Liver (tissue), 8 donors: ENCODE measurements at regions not wholly inside any gene's neighbourhood (a gene's known extent, or its start where the extent isn't known, plus 50 kb on each side); places are given as distances from the start of the nearest gene placed in this dataset.

ENCODE experiments used
- DNase-seq: peaks from one replicate; pipeline ENCODE4 v3.0.0-alpha.2; 2017; ENCODE audit warnings: low spot score
- H3K27ac ChIP-seq, 2 donors: one replicate each; pipeline ENCODE4 v1.7.0; 2013; ENCODE audit warnings: inconsistent platforms in 2 of 2, low read length in 2 of 2, control low read depth in 1 of 2, low read depth in 1 of 2, mild to moderate bottlenecking in 1 of 2
- H3K27me3 ChIP-seq, 4 donors: one replicate each; pipeline versions ENCODE4 v1.6.1 to v1.7.0; 2013; ENCODE audit warnings: low read length in 3 of 4, inconsistent platforms in 1 of 4, mild to moderate bottlenecking in 1 of 4, moderate library complexity in 1 of 4; ENCODE audit not compliant: control insufficient read depth in 4 of 4, insufficient read depth in 4 of 4
- H3K36me3 ChIP-seq, 4 donors: one replicate each; pipeline versions ENCODE4 v1.6.1 to v1.7.0; 2013; ENCODE audit warnings: low read length in 3 of 4, mild to moderate bottlenecking in 3 of 4, low read depth in 1 of 4, moderate library complexity in 1 of 4; ENCODE audit not compliant: control insufficient read depth in 4 of 4, insufficient read depth in 3 of 4
- H3K4me1 ChIP-seq, 4 donors: one replicate each; pipeline versions ENCODE4 v1.6.1 to v1.7.0; 2013; ENCODE audit warnings: low read length in 3 of 4, mild to moderate bottlenecking in 3 of 4, moderate library complexity in 1 of 4; ENCODE audit not compliant: control insufficient read depth in 4 of 4, insufficient read depth in 4 of 4
- H3K4me3 ChIP-seq, 3 donors: one replicate each; pipeline versions ENCODE4 v1.6.1 to v1.7.0; 2013; ENCODE audit warnings: low read length in 3 of 3, control low read depth in 1 of 3, low read depth in 1 of 3, mild to moderate bottlenecking in 1 of 3
- H3K9ac ChIP-seq, 2 donors: one replicate each; pipeline ENCODE4 v1.7.0; 2013; ENCODE audit warnings: low read length in 2 of 2, mild to moderate bottlenecking in 2 of 2, moderate library complexity in 2 of 2, control low read depth in 1 of 2, low read depth in 1 of 2
- H3K9me3 ChIP-seq, 4 donors: one replicate each; pipeline versions ENCODE4 v1.6.1 to v1.7.0; 2013; ENCODE audit warnings: low read length in 3 of 4; ENCODE audit not compliant: control insufficient read depth in 4 of 4
- ATF3 ChIP-seq: IDR thresholded peaks from 2 replicates; pipeline ENCODE4 v1.6.1; 2016; ENCODE audit warnings: antibody characterized with exemption
- CTCF ChIP-seq: fragments of 150-350 bp; IDR thresholded peaks from 2 replicates; pipeline ENCODE4 v1.5.1; 2017; ENCODE audit warnings: improper control_type of control experiment, low read depth, low read length; ENCODE audit not compliant: missing input control
- EGR1 ChIP-seq, 2 donors: IDR thresholded peaks; 2 replicates each; pipeline ENCODE4 v1.6.1; 2016 to 2018; ENCODE audit warnings: antibody characterized with exemption in 2 of 2, low read depth in 2 of 2
- FOXA1 ChIP-seq: IDR thresholded peaks from 2 replicates; pipeline ENCODE4 v1.6.1; 2016; ENCODE audit warnings: antibody characterized with exemption
- FOXA2 ChIP-seq: IDR thresholded peaks from 2 replicates; pipeline ENCODE4 v1.6.1; 2016; ENCODE audit warnings: antibody characterized with exemption
- GABPA ChIP-seq, 2 donors: IDR thresholded peaks in 1 of 2; conservative IDR thresholded peaks in 1 of 2; 2 replicates each; pipeline ENCODE4 v1.6.1; 2016; ENCODE audit warnings: antibody characterized with exemption in 2 of 2, mild to moderate bottlenecking in 1 of 2, moderate library complexity in 1 of 2
- HNF4A ChIP-seq, 2 donors: conservative IDR thresholded peaks; 2 replicates each; pipeline ENCODE4 v1.6.1; 2016; ENCODE audit warnings: antibody characterized with exemption in 2 of 2, mild to moderate bottlenecking in 2 of 2
- HNF4G ChIP-seq: IDR thresholded peaks from 2 replicates; pipeline ENCODE4 v1.6.1; 2016; ENCODE audit warnings: antibody characterized with exemption
- JUND ChIP-seq, 2 donors: IDR thresholded peaks; 2 replicates each; pipeline ENCODE4 v1.6.1; 2016; ENCODE audit warnings: antibody characterized with exemption in 2 of 2
- MAX ChIP-seq: IDR thresholded peaks from 2 replicates; pipeline ENCODE4 v1.6.1; 2016; ENCODE audit warnings: antibody characterized with exemption
- NR2F2 ChIP-seq: IDR thresholded peaks from 2 replicates; pipeline ENCODE4 v1.6.1; 2016; ENCODE audit warnings: antibody characterized with exemption
- RAD21 ChIP-seq, 2 donors: IDR thresholded peaks; 2 replicates each; pipeline ENCODE4 v1.6.1; 2016; ENCODE audit warnings: antibody characterized with exemption in 2 of 2, mild to moderate bottlenecking in 2 of 2
- REST ChIP-seq: IDR thresholded peaks from 2 replicates; pipeline ENCODE4 v1.6.1; 2016; ENCODE audit warnings: antibody characterized with exemption, mild to moderate bottlenecking
- RXRA ChIP-seq, 2 donors: IDR thresholded peaks; 2 replicates each; pipeline ENCODE4 v1.6.1; 2017 to 2018; ENCODE audit warnings: antibody characterized with exemption in 2 of 2, mild to moderate bottlenecking in 1 of 2
- SP1 ChIP-seq: IDR thresholded peaks from 2 replicates; pipeline ENCODE4 v1.6.1; 2018; ENCODE audit warnings: antibody characterized with exemption, mild to moderate bottlenecking
- TAF1 ChIP-seq: conservative IDR thresholded peaks from 2 replicates; pipeline ENCODE4 v1.6.1; 2016; ENCODE audit warnings: antibody characterized with exemption, mild to moderate bottlenecking
- YY1 ChIP-seq: IDR thresholded peaks from 2 replicates; pipeline ENCODE4 v1.6.1; 2016; ENCODE audit warnings: antibody characterized with exemption, mild to moderate bottlenecking
- ZBTB33 ChIP-seq: IDR thresholded peaks from 2 replicates; pipeline ENCODE4 v1.6.1; 2016; ENCODE audit warnings: antibody characterized with exemption
- WGBS: extraction: QIAGEN DNeasy Blood & Tissue Kit; methylation state at CpG from one replicate; pipeline ENCODE4 v1.1.7; 2013; 5-methylcytosine and 5-hydroxymethylcytosine counted together
- donor health status: healthy.
- donor health status: healthy.
- donor health status: healthy.
- donor health status: healthy.
- donor health status: healthy.

GRCh38 chr21:16777041-16777720 lies 735.7 kb upstream of the CXADR start:
- no peaks in the 10 kb centered on the region for H3K36me3 ChIP-seq
- TF ChIP-seq HNF4A (conservative IDR thresholded peaks at IDR 0.05) (no peak), EGR1 (IDR thresholded peaks at IDR 0.05; ENCODE audit: low read depth in 2 of 2) (no peak), GABPA (IDR thresholded peaks at IDR 0.05 in 1 of 2, conservative IDR thresholded peaks at IDR 0.05 in 1 of 2) (no peak), YY1 (no peak)

GRCh38 chr21:16788584-16788983 lies 724.3 kb upstream of the CXADR start:
- no peaks in the 10 kb centered on the region for H3K9me3 ChIP-seq
- no peak for DNase-seq
- 41% methylated on average over 2 of the region's 2 CpGs for WGBS
- no peak overlapping the region for H3K9ac ChIP-seq
- no peaks in the 10 kb centered on the region for H3K4me1 ChIP-seq
- H3K27me3 ChIP-seq = no peaks in the 10 kb centered on the region
- no peak overlapping the region for H3K4me3 ChIP-seq
- no peak for TF ChIP-seq HNF4G
- no peak for TF ChIP-seq FOXA1
- no peak for TF ChIP-seq NR2F2
- no peak for TF ChIP-seq SP1
- TF ChIP-seq YY1 = no peak
- no peak for TF ChIP-seq REST
- no peak for TF ChIP-seq FOXA2
- TF ChIP-seq JUND (IDR thresholded peaks at IDR 0.05) = no peak
- no peak for TF ChIP-seq ZBTB33
- no peak for TF ChIP-seq RXRA (IDR thresholded peaks at IDR 0.05)
- TF ChIP-seq TAF1 = no peak
- TF ChIP-seq MAX = no peak
- TF ChIP-seq HNF4A (conservative IDR thresholded peaks at IDR 0.05) = no peak
- TF ChIP-seq ATF3 = no peak
- no peak for TF ChIP-seq CTCF
- TF ChIP-seq EGR1 (IDR thresholded peaks at IDR 0.05; ENCODE audit: low read depth in 2 of 2) = no peak
- TF ChIP-seq RAD21 (IDR thresholded peaks at IDR 0.05) = no peak
- no peak for TF ChIP-seq GABPA (IDR thresholded peaks at IDR 0.05 in 1 of 2, conservative IDR thresholded peaks at IDR 0.05 in 1 of 2)
- H3K36me3 ChIP-seq = no peaks in the 10 kb centered on the region
- H3K27ac ChIP-seq = no peak overlapping the region

More at GRCh38 chr21:16777041-16777720, 735.7 kb upstream of the CXADR start:
- WGBS = 59% methylated on average over 6 of the region's 6 CpGs
- Histone ChIP-seq H3K27me3 (no peaks in the 10 kb centered on the region), H3K4me3 (no peak overlapping the region), H3K9ac (no peak overlapping the region), H3K27ac (no peak overlapping the region), H3K9me3 (no peaks in the 10 kb centered on the region), H3K4me1 (no peaks in the 10 kb centered on the region)
- no peak for DNase-seq
